MM.1S (cell line): ENCODE measurements at regions not wholly inside any gene's neighbourhood (a gene's known extent, or its start where the extent isn't known, plus 50 kb on each side); places are given as distances from the start of the nearest gene placed in this dataset.

Experiments used
- EZH2 ChIP-seq: fragments of 300-600 bp; sonication (generic); optimal IDR thresholded peaks from 2 replicates; pipeline ENCODE3; 2017; ENCODE audit warnings: low read depth, mild to moderate bottlenecking, antibody characterized with exemption, low read length, mixed read lengths
- EZH2phosphoT487 ChIP-seq: fragments of 300-600 bp; sonication (generic); IDR thresholded peaks from 2 replicates; pipeline ENCODE4 v1.6.1; 2018; ENCODE audit warnings: antibody characterized with exemption, low read length
- TF ChIP-seq, protein P1 (sequence below): fragments of 300-600 bp; sonication (generic); IDR thresholded peaks from 2 replicates; pipeline ENCODE4 v1.5.1; 2016; ENCODE audit warnings: antibody characterized with exemption, low read length, mixed read lengths

DNA sequence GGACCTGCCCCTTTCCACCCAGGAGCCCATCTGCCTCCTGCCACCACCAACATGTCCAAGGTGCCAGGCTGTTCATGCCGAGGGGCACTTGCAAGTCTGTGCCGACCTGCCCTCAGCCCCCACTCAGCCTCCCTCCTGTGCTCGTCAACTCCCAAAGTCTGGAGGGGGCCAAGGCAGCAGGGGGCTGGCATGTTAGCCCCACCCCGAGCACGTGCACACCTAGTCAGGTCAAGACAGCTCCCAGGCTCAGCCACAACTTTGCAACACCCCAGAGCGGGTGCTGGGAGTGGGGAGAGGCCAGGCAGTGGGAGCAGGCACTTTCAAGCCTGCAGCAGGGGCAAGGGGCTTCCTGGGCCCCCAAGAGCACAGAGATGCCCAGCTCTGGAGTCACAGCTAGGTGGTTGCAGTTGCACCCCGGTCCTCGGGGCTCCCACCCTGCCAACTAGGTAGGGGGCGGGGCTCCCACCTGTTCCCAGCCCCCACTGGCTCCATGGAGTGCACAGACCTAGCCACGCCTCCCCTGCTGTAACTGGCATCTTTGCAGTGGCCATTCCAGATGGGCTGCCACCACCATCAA lies 272.5 kb downstream of the CETN3 start:
- TF ChIP-seq EZH2phosphoT487 (no peak), EZH2 (no peak)
- TF ChIP-seq, protein P1, sequence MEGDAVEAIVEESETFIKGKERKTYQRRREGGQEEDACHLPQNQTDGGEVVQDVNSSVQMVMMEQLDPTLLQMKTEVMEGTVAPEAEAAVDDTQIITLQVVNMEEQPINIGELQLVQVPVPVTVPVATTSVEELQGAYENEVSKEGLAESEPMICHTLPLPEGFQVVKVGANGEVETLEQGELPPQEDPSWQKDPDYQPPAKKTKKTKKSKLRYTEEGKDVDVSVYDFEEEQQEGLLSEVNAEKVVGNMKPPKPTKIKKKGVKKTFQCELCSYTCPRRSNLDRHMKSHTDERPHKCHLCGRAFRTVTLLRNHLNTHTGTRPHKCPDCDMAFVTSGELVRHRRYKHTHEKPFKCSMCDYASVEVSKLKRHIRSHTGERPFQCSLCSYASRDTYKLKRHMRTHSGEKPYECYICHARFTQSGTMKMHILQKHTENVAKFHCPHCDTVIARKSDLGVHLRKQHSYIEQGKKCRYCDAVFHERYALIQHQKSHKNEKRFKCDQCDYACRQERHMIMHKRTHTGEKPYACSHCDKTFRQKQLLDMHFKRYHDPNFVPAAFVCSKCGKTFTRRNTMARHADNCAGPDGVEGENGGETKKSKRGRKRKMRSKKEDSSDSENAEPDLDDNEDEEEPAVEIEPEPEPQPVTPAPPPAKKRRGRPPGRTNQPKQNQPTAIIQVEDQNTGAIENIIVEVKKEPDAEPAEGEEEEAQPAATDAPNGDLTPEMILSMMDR: no peak
